GM21825 (cell line): ENCODE measurements at regions not wholly inside any gene's neighbourhood (a gene's known extent, or its start where the extent isn't known, plus 50 kb on each side); places are given as distances from the start of the nearest gene placed in this dataset.

Source experiments
- ATAC-seq: cut with Tn5 transposase; IDR thresholded peaks from one replicate; pipeline ENCODE4 v1.9.1; 2021; ENCODE audit warnings: mild to moderate bottlenecking, moderate library complexity; ENCODE audit not compliant: unreplicated experiment

GRCh38 chr19:30792561-30793505, 420.6 kb downstream of the ZNF536 start:
- ATAC-seq = no peak

- ATAC-seq = no peak
Observed at GRCh38 chr19:30791088-30791487, 418.9 kb downstream of the ZNF536 start.

GRCh38 chr19:30790056-30790680, 418.0 kb downstream of the ZNF536 start:
- no peak for ATAC-seq

- ATAC-seq = no peak
Observed at GRCh38 chr19:30788105-30788765, 416.1 kb downstream of the ZNF536 start.

- ATAC-seq = no peak
Observed at GRCh38 chr19:30785458-30786137, 413.4 kb downstream of the ZNF536 start.

- ATAC-seq = no peak
Observed at GRCh38 chr19:30784850-30785457, 412.8 kb downstream of the ZNF536 start.

GRCh38 chr19:30783936-30784335, 411.8 kb downstream of the ZNF536 start:
- no peak for ATAC-seq

- ATAC-seq = no peak
Observed at GRCh38 chr19:30783212-30783611, 411.0 kb downstream of the ZNF536 start.

- ATAC-seq = no peak
Observed at GRCh38 chr19:30781519-30781918, 409.3 kb downstream of the ZNF536 start.

- no peak for ATAC-seq
Observed at GRCh38 chr19:30781047-30781446, 408.9 kb downstream of the ZNF536 start.

- no peak for ATAC-seq
Observed at GRCh38 chr19:30780456-30780855, 408.3 kb downstream of the ZNF536 start.

GRCh38 chr19:30780032-30780431, 407.8 kb downstream of the ZNF536 start:
- ATAC-seq = no peak

GRCh38 chr19:30778961-30779715, 407.0 kb downstream of the ZNF536 start:
- ATAC-seq = no peak

GRCh38 chr19:30778061-30778460, 405.9 kb downstream of the ZNF536 start:
- ATAC-seq = no peak

GRCh38 chr19:30775956-30776355, 403.8 kb downstream of the ZNF536 start:
- ATAC-seq = no peak

GRCh38 chr19:30774252-30774766, 402.1 kb downstream of the ZNF536 start:
- ATAC-seq = no peak

GRCh38 chr19:30762651-30763050, 390.5 kb downstream of the ZNF536 start:
- no peak for ATAC-seq

- ATAC-seq = no peak
Observed at GRCh38 chr19:30760014-30760413, 387.8 kb downstream of the ZNF536 start.

- ATAC-seq = no peak
Observed at GRCh38 chr19:30757837-30758617, 385.8 kb downstream of the ZNF536 start.
